HepG2 (cell line): ENCODE measurements at regions not wholly inside any gene's neighbourhood (a gene's known extent, or its start where the extent isn't known, plus 50 kb on each side); places are given as distances from the start of the nearest gene placed in this dataset.

ENCODE experiments used
- ATAC-seq: fragments of 200-7000 bp; cut with Tn5 transposase; 3 replicates; pipeline ENCODE4 v1.9.1; 2020; ENCODE audit warnings: mild to moderate bottlenecking, moderate library complexity
- BruUV-seq: library from RNA; stranded (reverse); fragments of 400-500 nt; replicated peaks from 2 replicates; lab custom pipeline; 2021; lab: Mats Ljungman, UMichigan
- CTCF ChIA-PET: fragments of 300-600 bp; formaldehyde crosslinking; extraction: SDS; loops from one replicate; lab custom pipeline; 2021; ENCODE audit warnings: low total read pairs, inconsistent platforms, low intra/inter-chr PET ratio; lab: Yijun Ruan, JAX
- POLR2A ChIA-PET: fragments of 350-600 bp; sonication (Branson Sonifier 250); formaldehyde crosslinking; loops from one replicate; lab custom pipeline; 2020; ENCODE audit warnings: antibody characterized with exemption, inconsistent platforms; lab: Yijun Ruan, JAX
- DNase-seq: peaks from one replicate; pipeline ENCODE4 v3.0.0-alpha.2; 2015; ENCODE audit warnings: low spot score
- FAIRE-seq: peaks from 3 replicates; lab custom pipeline; 2011; peaks lifted over from hg19 to GRCh38; lab: Jason Lieb, UNC
- H2AFZ ChIP-seq: one replicate; pipeline ENCODE4 v1.6.1; 2011; ENCODE audit warnings: low read length, inconsistent platforms
- H3K27ac ChIP-seq: fragments of 300-600 bp; 3 replicates; pipeline ENCODE4 v1.8.0; 2011; ENCODE audit warnings: mixed run types, mild to moderate bottlenecking, mixed read lengths, low read length, inconsistent platforms; ENCODE audit not compliant: insufficient read depth; ENCODE audit errors: extremely low read length
- H3K27me3 ChIP-seq, 2 experiments: fragments of 200-600 bp in 1 of 2; 2 replicates in 1 of 2; 3 replicates in 1 of 2; pipeline versions ENCODE4 v1.6.0 to v1.8.0; 2011; ENCODE audit warnings: low read length in 2 of 2, mild to moderate bottlenecking in 2 of 2, moderate library complexity in 2 of 2, inconsistent platforms in 1 of 2; ENCODE audit not compliant: insufficient read depth in 2 of 2, control insufficient read depth in 1 of 2
- H3K36me3 ChIP-seq, 2 experiments: fragments of 200-600 bp in 1 of 2; replicated peaks in 1 of 2; 2 replicates in 1 of 2; 3 replicates in 1 of 2; pipeline versions ENCODE4 v1.5.1 to v1.8.0; 2011; ENCODE audit warnings: low read length in 2 of 2, inconsistent platforms in 1 of 2; ENCODE audit not compliant: insufficient read depth in 2 of 2, control insufficient read depth in 1 of 2
- H3K4me1 ChIP-seq: 2 replicates; pipeline ENCODE4 v1.5.1; 2012; ENCODE audit warnings: low read length, inconsistent platforms; ENCODE audit not compliant: insufficient read depth
- H3K4me2 ChIP-seq: 2 replicates; pipeline ENCODE4 v1.6.0; 2011; ENCODE audit warnings: low read depth, low read length, inconsistent platforms
- H3K4me3 ChIP-seq, 3 experiments: fragments of 200-600 bp in 1 of 3; sonication (generic), shearing (Covaris generic) in 1 of 3; replicated peaks in 1 of 3; 2 replicates each; pipeline ENCODE4 v1.5.1; 2011 to 2016; ENCODE audit warnings: low read length in 3 of 3, inconsistent platforms in 2 of 3, low read depth in 2 of 3, mild to moderate bottlenecking in 2 of 3, control low read depth in 1 of 3, mixed read lengths in 1 of 3; ENCODE audit not compliant: insufficient read depth in 1 of 3
- H3K79me2 ChIP-seq: one replicate; pipeline ENCODE4 v1.6.1; 2011; ENCODE audit warnings: low read length, inconsistent platforms; ENCODE audit not compliant: insufficient read depth
- H3K9ac ChIP-seq: 2 replicates; pipeline ENCODE4 v1.6.0; 2011; ENCODE audit warnings: mild to moderate bottlenecking, low read depth, low read length, inconsistent platforms; ENCODE audit not compliant: insufficient read depth
- H3K9me3 ChIP-seq: 2 replicates; pipeline ENCODE4 v1.5.1; 2012; ENCODE audit warnings: mild to moderate bottlenecking, low read length
- H4K20me1 ChIP-seq: 2 replicates; pipeline ENCODE4 v1.6.0; 2011; ENCODE audit warnings: inconsistent platforms, mild to moderate bottlenecking, low read length, moderate library complexity; ENCODE audit not compliant: insufficient read depth
- AGO1 ChIP-seq: fragments of 200-400 bp; formaldehyde crosslinking; IDR thresholded peaks from 2 replicates; pipeline ENCODE4 v1.6.1; 2017; ENCODE audit warnings: mild to moderate bottlenecking, low read depth, low read length, moderate library complexity; ENCODE audit not compliant: poor library complexity, severe bottlenecking
- ATRX ChIP-seq: sonication (generic); formaldehyde crosslinking; IDR thresholded peaks from 2 replicates; pipeline ENCODE4 v1.4.0; 2020; ENCODE audit warnings: missing genetic modification reagents, borderline replicate concordance
- CBX2 ChIP-seq, 2 experiments: fragments of 200-600 bp in 1 of 2; sonication (generic); formaldehyde crosslinking in 1 of 2; IDR thresholded peaks; 2 replicates each; pipeline versions ENCODE4 v1.7.0 to v1.8.1; 2018 to 2022; ENCODE audit warnings: low read depth in 2 of 2, low read length in 1 of 2, mild to moderate bottlenecking in 1 of 2, missing genetic modification reagents in 1 of 2
- CERS6 ChIP-seq: sonication (generic); formaldehyde crosslinking; IDR thresholded peaks from 2 replicates; pipeline ENCODE4 v1.5.0; 2020; ENCODE audit warnings: missing genetic modification reagents
- ERF ChIP-seq: IDR thresholded peaks from 2 replicates; pipeline ENCODE4 v1.6.1; 2018; ENCODE audit warnings: missing biosample characterization, missing genetic modification reagents
- FOXM1 ChIP-seq: sonication (generic); formaldehyde crosslinking; IDR thresholded peaks from 2 replicates; pipeline ENCODE4 v1.5.0; 2020; ENCODE audit warnings: missing genetic modification reagents
- IKZF4 ChIP-seq: sonication (generic); formaldehyde crosslinking; IDR thresholded peaks from 2 replicates; pipeline ENCODE4 v1.5.1; 2020; ENCODE audit warnings: borderline replicate concordance, mild to moderate bottlenecking, low read depth, missing genetic modification reagents; ENCODE audit errors: not compliant biosample characterization
- IRX3 ChIP-seq: sonication (generic); formaldehyde crosslinking; IDR thresholded peaks from 2 replicates; pipeline ENCODE4 v1.8.1; 2023; ENCODE audit warnings: mild to moderate bottlenecking, low read depth, missing genetic modification reagents, borderline replicate concordance
- KAT2B ChIP-seq: fragments of 150-350 bp; IDR thresholded peaks from 2 replicates; pipeline ENCODE4 v1.6.1; 2014; ENCODE audit warnings: low read depth, low read length, borderline replicate concordance
- KDM4B ChIP-seq: sonication (generic); formaldehyde crosslinking; IDR thresholded peaks from 2 replicates; pipeline ENCODE4 v1.4.0; 2020; ENCODE audit warnings: missing genetic modification reagents
- KMT2A ChIP-seq: sonication (generic); formaldehyde crosslinking; IDR thresholded peaks from 2 replicates; pipeline ENCODE4 v1.4.0; 2020; ENCODE audit warnings: missing genetic modification reagents
- REST ChIP-seq, 2 experiments: IDR thresholded peaks; 2 replicates each; pipeline ENCODE4 v1.6.1; 2011 to 2012; ENCODE audit warnings: low read length in 2 of 2, borderline replicate concordance in 1 of 2, low read depth in 1 of 2, mild to moderate bottlenecking in 1 of 2, moderate library complexity in 1 of 2
- RFXAP ChIP-seq: sonication (generic); formaldehyde crosslinking; IDR thresholded peaks from 2 replicates; pipeline ENCODE4 v1.4.0; 2020; ENCODE audit warnings: missing genetic modification reagents, borderline replicate concordance
- TSC22D2 ChIP-seq: sonication (generic); formaldehyde crosslinking; IDR thresholded peaks from 2 replicates; pipeline ENCODE4 v1.5.1; 2020; ENCODE audit warnings: missing genetic modification reagents, mild to moderate bottlenecking, borderline replicate concordance
- ZNF678 ChIP-seq: sonication (generic); formaldehyde crosslinking; IDR thresholded peaks from 2 replicates; pipeline ENCODE4 v1.4.0; 2020; ENCODE audit warnings: mild to moderate bottlenecking, missing genetic modification reagents
- WGBS: methylation state at CpG from one replicate; pipeline ENCODE4 v1.1.6; 2017; ENCODE audit warnings: low lambda C conversion rate; 5-methylcytosine and 5-hydroxymethylcytosine counted together
- in situ Hi-C: cut with HindIII; loops from 2 replicates; pipeline ENCODE4 v1.10.0; 2017; ENCODE audit warnings: low pct_unique_long_range_greater_than_20kb; ENCODE audit not compliant: extremely low pct_ligation_motif_present
- intact Hi-C: fragments of 100-400 bp; cut with micrococcal nuclease; formaldehyde crosslinking; loops from one replicate; pipeline ENCODE4 v1.10.0; 2022; ENCODE audit not compliant: unreplicated experiment
- TF ChIP-seq, protein P1 (sequence below): sonication (generic); formaldehyde crosslinking; conservative IDR thresholded peaks from 2 replicates; pipeline ENCODE4 v1.4.0; 2020; ENCODE audit warnings: mild to moderate bottlenecking, missing genetic modification reagents, moderate library complexity

DNA sequence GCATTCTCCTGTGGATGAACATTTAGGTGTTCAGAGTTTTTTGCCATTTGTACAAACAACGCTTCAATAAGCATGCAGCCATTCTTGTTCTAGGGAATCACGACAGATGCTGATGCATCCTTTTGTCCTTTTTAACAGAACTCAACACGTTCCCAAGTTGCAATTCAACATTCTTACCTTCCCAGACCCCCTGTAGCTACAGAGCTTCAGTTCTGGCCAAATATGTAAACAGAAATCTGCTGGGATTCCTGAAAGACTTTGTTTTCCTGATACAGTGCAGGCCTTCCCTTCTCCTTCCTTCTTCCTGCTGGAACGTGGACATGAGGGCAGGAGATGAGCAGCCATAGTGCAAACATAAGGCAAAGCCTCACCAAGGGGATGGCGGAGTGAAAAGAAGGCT is 59.1 kb upstream of the SPATA12 start (continued):
- TF ChIP-seq REST (IDR thresholded peaks at IDR 0.05; ENCODE audit: borderline replicate concordance in 1 of 2, low read depth in 1 of 2, low read length in 2 of 2) (no peak), CERS6 (CRISPR knock-in tag) (no peak), TSC22D2 (CRISPR knock-in tag) (no peak), ERF (CRISPR knock-in tag) (no peak), KAT2B (no peak), ZNF678 (CRISPR knock-in tag) (no peak), RFXAP (CRISPR knock-in tag) (no peak), FOXM1 (CRISPR knock-in tag) (no peak), IRX3 (CRISPR knock-in tag) (no peak)

GRCh38 chr3:57000012-57000411 is 60.5 kb upstream of the SPATA12 start:
- CTCF ChIA-PET, result no interaction called here
- intact Hi-C loops, result loop anchor here (10.0 kb wide), 1 partner anchor 225 kb away; the partner anchor contains the start of gene APPL1
- TF ChIP-seq KMT2A (CRISPR knock-in tag) (no peak), KDM4B (CRISPR knock-in tag) (no peak), CBX2 (IDR thresholded peaks at IDR 0.05; ENCODE audit: low read depth, low read length) (no peak), CBX2 (CRISPR knock-in tag; IDR thresholded peaks at IDR 0.05; ENCODE audit: low read depth) (no peak), AGO1 (no peak), ATRX (CRISPR knock-in tag) (no peak), IKZF4 (CRISPR knock-in tag) (no peak)
- TF ChIP-seq, protein P1, sequence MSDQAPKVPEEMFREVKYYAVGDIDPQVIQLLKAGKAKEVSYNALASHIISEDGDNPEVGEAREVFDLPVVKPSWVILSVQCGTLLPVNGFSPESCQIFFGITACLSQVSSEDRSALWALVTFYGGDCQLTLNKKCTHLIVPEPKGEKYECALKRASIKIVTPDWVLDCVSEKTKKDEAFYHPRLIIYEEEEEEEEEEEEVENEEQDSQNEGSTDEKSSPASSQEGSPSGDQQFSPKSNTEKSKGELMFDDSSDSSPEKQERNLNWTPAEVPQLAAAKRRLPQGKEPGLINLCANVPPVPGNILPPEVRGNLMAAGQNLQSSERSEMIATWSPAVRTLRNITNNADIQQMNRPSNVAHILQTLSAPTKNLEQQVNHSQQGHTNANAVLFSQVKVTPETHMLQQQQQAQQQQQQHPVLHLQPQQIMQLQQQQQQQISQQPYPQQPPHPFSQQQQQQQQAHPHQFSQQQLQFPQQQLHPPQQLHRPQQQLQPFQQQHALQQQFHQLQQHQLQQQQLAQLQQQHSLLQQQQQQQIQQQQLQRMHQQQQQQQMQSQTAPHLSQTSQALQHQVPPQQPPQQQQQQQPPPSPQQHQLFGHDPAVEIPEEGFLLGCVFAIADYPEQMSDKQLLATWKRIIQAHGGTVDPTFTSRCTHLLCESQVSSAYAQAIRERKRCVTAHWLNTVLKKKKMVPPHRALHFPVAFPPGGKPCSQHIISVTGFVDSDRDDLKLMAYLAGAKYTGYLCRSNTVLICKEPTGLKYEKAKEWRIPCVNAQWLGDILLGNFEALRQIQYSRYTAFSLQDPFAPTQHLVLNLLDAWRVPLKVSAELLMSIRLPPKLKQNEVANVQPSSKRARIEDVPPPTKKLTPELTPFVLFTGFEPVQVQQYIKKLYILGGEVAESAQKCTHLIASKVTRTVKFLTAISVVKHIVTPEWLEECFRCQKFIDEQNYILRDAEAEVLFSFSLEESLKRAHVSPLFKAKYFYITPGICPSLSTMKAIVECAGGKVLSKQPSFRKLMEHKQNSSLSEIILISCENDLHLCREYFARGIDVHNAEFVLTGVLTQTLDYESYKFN (CRISPR knock-in tag), result no peak

More at GRCh38 chr3:57000012-57000411, 60.5 kb upstream of the SPATA12 start:
- H3K4me3 ChIP-seq, result no peak overlapping the region
- H3K9ac ChIP-seq, result no peak overlapping the region
- 100% methylated on average over 4 of the region's 4 CpGs for WGBS
- DNase-seq (no peak), ATAC-seq (no peak), FAIRE-seq (no peak)
- no TSS peak for BruUV-seq
- H3K36me3 ChIP-seq, result no peaks in the 10 kb centered on the region
- no peaks in the 10 kb centered on the region for H3K79me2 ChIP-seq
- peaks cover 16% of the 10 kb centered on the region for H3K4me1 ChIP-seq
- no peak overlapping the region for H2AFZ ChIP-seq
- H4K20me1 ChIP-seq, result no peaks in the 10 kb centered on the region
- no peak overlapping the region for H3K27ac ChIP-seq
- H3K9me3 ChIP-seq, result no peaks in the 10 kb centered on the region
- in situ Hi-C loops, result no loop called here
- H3K4me2 ChIP-seq, result no peak overlapping the region
- POLR2A ChIA-PET, result no interaction called here
- H3K27me3 ChIP-seq, result no peaks in the 10 kb centered on the region
